Left hindlimb (tissue), 1 donor: ENCODE measurements at regions not wholly inside any gene's neighbourhood (a gene's known extent, or its start where the extent isn't known, plus 50 kb on each side); places are given as distances from the start of the nearest gene placed in this dataset.
"Not testable (repeated sequence)": the region's sequence is repeated elsewhere in the genome, so short reads cannot be mapped to it uniquely, and the experiment has no call there.

Experiments used
- DNase-seq: peaks from one replicate; pipeline ENCODE4 v3.0.0-alpha.2; 2018

GRCh38 chr12:127161466-127161865, 1105.5 kb upstream of the TMEM132C start:
- no peak for DNase-seq

- no peak for DNase-seq
Observed at GRCh38 chr12:127162307-127162706, 1104.7 kb upstream of the TMEM132C start.

- DNase-seq = no peak
Observed at GRCh38 chr12:127162902-127163301, 1104.1 kb upstream of the TMEM132C start.

- peak; percentile 83 for DNase-seq
Observed at GRCh38 chr12:127165567-127166392, 1101.2 kb upstream of the TMEM132C start.

- DNase-seq = no peak
Observed at GRCh38 chr12:127169321-127170181, 1097.4 kb upstream of the TMEM132C start.

GRCh38 chr12:127170226-127171180, 1096.5 kb upstream of the TMEM132C start:
- no peak for DNase-seq

GRCh38 chr12:127172861-127173260, 1094.1 kb upstream of the TMEM132C start:
- DNase-seq = no peak

- DNase-seq = not testable (repeated sequence)
Observed at GRCh38 chr12:127173971-127174370, 1093.0 kb upstream of the TMEM132C start.

- no peak for DNase-seq
Observed at GRCh38 chr12:127174881-127175280, 1092.1 kb upstream of the TMEM132C start.

- DNase-seq = no peak
Observed at GRCh38 chr12:127175361-127175760, 1091.6 kb upstream of the TMEM132C start.

- no peak for DNase-seq
Observed at GRCh38 chr12:127176804-127177203, 1090.2 kb upstream of the TMEM132C start.

GRCh38 chr12:127178052-127178451, 1088.9 kb upstream of the TMEM132C start:
- DNase-seq = no peak

GRCh38 chr12:127178463-127178862, 1088.5 kb upstream of the TMEM132C start:
- no peak for DNase-seq

- no peak for DNase-seq
Observed at GRCh38 chr12:127179176-127179575, 1087.8 kb upstream of the TMEM132C start.

GRCh38 chr12:127182018-127182417, 1085.0 kb upstream of the TMEM132C start:
- DNase-seq = no peak

- no peak for DNase-seq
Observed at GRCh38 chr12:127189992-127190391, 1077.0 kb upstream of the TMEM132C start.

GRCh38 chr12:127191129-127191528, 1075.8 kb upstream of the TMEM132C start:
- DNase-seq = no peak

GRCh38 chr12:127192391-127192790, 1074.6 kb upstream of the TMEM132C start:
- DNase-seq = no peak

GRCh38 chr12:127193341-127193740, 1073.6 kb upstream of the TMEM132C start:
- DNase-seq = no peak

GRCh38 chr12:127194176-127194575, 1072.8 kb upstream of the TMEM132C start:
- DNase-seq = no peak

GRCh38 chr12:127205781-127206555, 1061.0 kb upstream of the TMEM132C start:
- no peak for DNase-seq

- no peak for DNase-seq
Observed at GRCh38 chr12:127209318-127209717, 1057.7 kb upstream of the TMEM132C start.
